Chondrocyte (in vitro differentiated cells): ENCODE measurements at regions not wholly inside any gene's neighbourhood (a gene's known extent, or its start where the extent isn't known, plus 50 kb on each side); places are given as distances from the start of the nearest gene placed in this dataset.

Experiments
- DNase-seq: peaks from one replicate; pipeline ENCODE4 v3.0.0; 2021; ENCODE audit warnings: mixed read lengths, low spot score
- H3K27ac Mint-ChIP-seq: one replicate; pipeline ENCODE4 v1.8.0; 2021; ENCODE audit warnings: mild to moderate bottlenecking, moderate library complexity, mixed read lengths; ENCODE audit not compliant: unreplicated experiment
- H3K27me3 Mint-ChIP-seq: 2 replicates; pipeline ENCODE4 v1.8.0; 2021; ENCODE audit warnings: low read depth, mixed read lengths
- H3K36me3 Mint-ChIP-seq: 2 replicates; pipeline ENCODE4 v1.8.0; 2021; ENCODE audit warnings: low read depth, mixed read lengths
- H3K4me1 Mint-ChIP-seq: 2 replicates; pipeline ENCODE4 v1.8.0; 2021; ENCODE audit warnings: low read depth, mild to moderate bottlenecking, mixed read lengths
- H3K4me3 Mint-ChIP-seq: one replicate; pipeline ENCODE4 v1.8.0; 2021; ENCODE audit warnings: mild to moderate bottlenecking, moderate library complexity, mixed read lengths; ENCODE audit not compliant: unreplicated experiment
- H3K9me3 Mint-ChIP-seq: 2 replicates; pipeline ENCODE4 v1.8.0; 2021; ENCODE audit warnings: low read depth, mixed read lengths
- CTCF ChIP-seq: fragments of 200-600 bp; sonication (generic); IDR thresholded peaks from 2 replicates; pipeline ENCODE4 v1.5.0; 2021; ENCODE audit warnings: antibody characterized with exemption, mild to moderate bottlenecking, moderate library complexity

GRCh38 chr4:127446427-127446885 is 186.3 kb upstream of the INTU start:
- H3K9me3 Mint-ChIP-seq: no peaks in the 10 kb centered on the region
- no peaks in the 10 kb centered on the region for H3K36me3 Mint-ChIP-seq
- H3K27ac Mint-ChIP-seq: no peak overlapping the region
- no peak for DNase-seq
- H3K4me1 Mint-ChIP-seq: no peaks in the 10 kb centered on the region
- TF ChIP-seq CTCF: no peak
- peaks cover 4% of the 10 kb centered on the region for H3K27me3 Mint-ChIP-seq
- H3K4me3 Mint-ChIP-seq: no peak overlapping the region

GRCh38 chr4:127448986-127449385 is 183.8 kb upstream of the INTU start:
- no peak for DNase-seq
- Mint-ChIP-seq H3K9me3 (no peaks in the 10 kb centered on the region), H3K27me3 (peaks cover 4% of the 10 kb centered on the region), H3K4me1 (no peaks in the 10 kb centered on the region), H3K27ac (no peak overlapping the region), H3K4me3 (no peak overlapping the region), H3K36me3 (no peaks in the 10 kb centered on the region)
- no peak for TF ChIP-seq CTCF

GRCh38 chr4:127449449-127449848 is 183.3 kb upstream of the INTU start:
- no peaks in the 10 kb centered on the region for H3K9me3 Mint-ChIP-seq
- H3K4me1 Mint-ChIP-seq: no peaks in the 10 kb centered on the region
- TF ChIP-seq CTCF: no peak
- no peak for DNase-seq
- H3K36me3 Mint-ChIP-seq: no peaks in the 10 kb centered on the region
- H3K27me3 Mint-ChIP-seq: peaks cover 6% of the 10 kb centered on the region
- H3K27ac Mint-ChIP-seq: no peak overlapping the region
- no peak overlapping the region for H3K4me3 Mint-ChIP-seq

GRCh38 chr4:127450276-127450675 is 182.5 kb upstream of the INTU start:
- no peak for DNase-seq
- no peaks in the 10 kb centered on the region for H3K36me3 Mint-ChIP-seq
- peaks cover 6% of the 10 kb centered on the region for H3K27me3 Mint-ChIP-seq

GRCh38 chr4:127463883-127464282 is 168.9 kb upstream of the INTU start:
- Mint-ChIP-seq H3K4me3 (no peak overlapping the region), H3K36me3 (peaks cover 10% of the 10 kb centered on the region), H3K9me3 (peaks cover 10% of the 10 kb centered on the region), H3K27ac (no peak overlapping the region), H3K27me3 (peaks cover 18% of the 10 kb centered on the region), H3K4me1 (no peaks in the 10 kb centered on the region)
- no peak for DNase-seq
- TF ChIP-seq CTCF: no peak

More at GRCh38 chr4:127450276-127450675, 182.5 kb upstream of the INTU start:
- no peaks in the 10 kb centered on the region for H3K4me1 Mint-ChIP-seq
- TF ChIP-seq CTCF: no peak
- no peak overlapping the region for H3K27ac Mint-ChIP-seq
- H3K9me3 Mint-ChIP-seq: no peaks in the 10 kb centered on the region
- no peak overlapping the region for H3K4me3 Mint-ChIP-seq
